Tibial nerve (tissue), 3 donors: ENCODE measurements at regions not wholly inside any gene's neighbourhood (a gene's known extent, or its start where the extent isn't known, plus 50 kb on each side); places are given as distances from the start of the nearest gene placed in this dataset.

Experiments used
- EP300 ChIP-seq, 2 donors: sonication (generic); formaldehyde crosslinking; IDR thresholded peaks; one replicate each; pipeline ENCODE4 v1.6.1; 2017; ENCODE audit warnings: antibody characterized with exemption in 2 of 2, mild to moderate bottlenecking in 1 of 2
- POLR2A ChIP-seq, 2 donors: fragments of 450-650 bp; IDR thresholded peaks; one replicate each; pipeline ENCODE4 v1.6.1; 2017; ENCODE audit warnings: antibody characterized with exemption in 2 of 2, mild to moderate bottlenecking in 2 of 2, moderate library complexity in 2 of 2

GRCh38 chr14:105952826-105953225 lies 426.4 kb downstream of the TMEM121 start:
- TF ChIP-seq EP300 (IDR thresholded peaks at IDR 0.05): no peak
- TF ChIP-seq POLR2A (IDR thresholded peaks at IDR 0.05): no peak
